Nephron progenitor cell (in vitro differentiated cells): ENCODE measurements at regions not wholly inside any gene's neighbourhood (a gene's known extent, or its start where the extent isn't known, plus 50 kb on each side); places are given as distances from the start of the nearest gene placed in this dataset.
A peak's percentile ranks its signal among the peaks of the same experiment; 100 is the strongest.

Source experiments
- DNase-seq: peaks from one replicate; pipeline ENCODE4 v3.0.0; 2021
- H3K27ac Mint-ChIP-seq: 2 replicates; pipeline ENCODE4 v1.8.0; 2021; ENCODE audit warnings: mild to moderate bottlenecking, moderate library complexity, mixed read lengths
- H3K27me3 Mint-ChIP-seq: 2 replicates; pipeline ENCODE4 v1.8.0; 2021; ENCODE audit warnings: mild to moderate bottlenecking, low read depth, mixed read lengths; ENCODE audit not compliant: poor library complexity
- H3K36me3 Mint-ChIP-seq: 2 replicates; pipeline ENCODE4 v1.8.0; 2021; ENCODE audit warnings: low read depth, mixed read lengths
- H3K4me1 Mint-ChIP-seq: 2 replicates; pipeline ENCODE4 v1.8.0; 2021; ENCODE audit warnings: mixed read lengths
- H3K4me3 Mint-ChIP-seq: 2 replicates; pipeline ENCODE4 v1.8.0; 2021; ENCODE audit warnings: mild to moderate bottlenecking, moderate library complexity, mixed read lengths
- H3K9me3 Mint-ChIP-seq: 2 replicates; pipeline ENCODE4 v1.8.0; 2021; ENCODE audit warnings: mild to moderate bottlenecking, moderate library complexity, mixed read lengths
- TF ChIP-seq, protein P1 (sequence below): fragments of 200-600 bp; sonication (generic); IDR thresholded peaks from 2 replicates; pipeline ENCODE4 v1.5.0; 2021; ENCODE audit warnings: antibody characterized with exemption

- H3K27me3 Mint-ChIP-seq = peaks cover 7% of the 10 kb centered on the region
- H3K36me3 Mint-ChIP-seq = no peaks in the 10 kb centered on the region
- H3K27ac Mint-ChIP-seq = peak overlapping the region; percentile 90
- TF ChIP-seq, protein P1, sequence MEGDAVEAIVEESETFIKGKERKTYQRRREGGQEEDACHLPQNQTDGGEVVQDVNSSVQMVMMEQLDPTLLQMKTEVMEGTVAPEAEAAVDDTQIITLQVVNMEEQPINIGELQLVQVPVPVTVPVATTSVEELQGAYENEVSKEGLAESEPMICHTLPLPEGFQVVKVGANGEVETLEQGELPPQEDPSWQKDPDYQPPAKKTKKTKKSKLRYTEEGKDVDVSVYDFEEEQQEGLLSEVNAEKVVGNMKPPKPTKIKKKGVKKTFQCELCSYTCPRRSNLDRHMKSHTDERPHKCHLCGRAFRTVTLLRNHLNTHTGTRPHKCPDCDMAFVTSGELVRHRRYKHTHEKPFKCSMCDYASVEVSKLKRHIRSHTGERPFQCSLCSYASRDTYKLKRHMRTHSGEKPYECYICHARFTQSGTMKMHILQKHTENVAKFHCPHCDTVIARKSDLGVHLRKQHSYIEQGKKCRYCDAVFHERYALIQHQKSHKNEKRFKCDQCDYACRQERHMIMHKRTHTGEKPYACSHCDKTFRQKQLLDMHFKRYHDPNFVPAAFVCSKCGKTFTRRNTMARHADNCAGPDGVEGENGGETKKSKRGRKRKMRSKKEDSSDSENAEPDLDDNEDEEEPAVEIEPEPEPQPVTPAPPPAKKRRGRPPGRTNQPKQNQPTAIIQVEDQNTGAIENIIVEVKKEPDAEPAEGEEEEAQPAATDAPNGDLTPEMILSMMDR = no peak
- H3K9me3 Mint-ChIP-seq = no peaks in the 10 kb centered on the region
- no peak overlapping the region for H3K4me3 Mint-ChIP-seq
- no peak for DNase-seq
- H3K4me1 Mint-ChIP-seq = peaks cover 94% of the 10 kb centered on the region
These were observed 199.9 kb upstream of the PWP1 start for GRCh38 chr12:107485731-107486130.

DNA sequence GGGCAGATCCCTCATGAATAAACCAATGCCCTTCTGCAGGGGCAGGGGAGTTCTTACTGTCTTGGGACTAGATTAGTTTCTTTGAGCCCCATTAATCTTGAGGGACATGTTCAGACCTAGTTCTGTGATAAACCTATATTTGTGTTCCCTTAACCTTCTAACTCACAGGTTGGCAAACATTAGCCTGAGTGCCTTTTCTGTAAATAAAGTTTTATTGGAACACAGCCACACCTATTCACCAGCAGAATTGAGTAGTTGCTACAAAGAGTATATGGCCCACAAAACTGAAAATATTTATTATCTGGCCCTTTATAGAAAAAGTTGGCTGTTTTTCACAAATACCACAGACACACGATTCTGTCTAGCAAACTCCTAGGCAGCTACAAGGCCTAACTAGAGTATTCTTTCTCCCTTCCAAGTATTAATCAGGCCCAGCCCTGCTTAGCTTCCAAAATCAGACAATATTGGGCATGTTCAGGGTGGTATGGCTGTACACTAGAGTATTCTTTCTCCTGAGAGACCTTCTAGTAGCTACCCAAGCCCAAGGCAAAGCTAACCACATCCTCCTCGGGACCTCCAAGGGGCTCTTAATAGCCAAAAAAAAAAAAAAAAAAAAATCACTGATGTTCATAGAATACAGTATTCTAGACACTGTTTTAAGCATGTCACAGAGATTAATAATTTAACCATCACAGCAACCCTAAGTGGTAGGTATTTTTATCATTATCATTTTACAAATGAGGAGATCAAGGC, 199.3 kb upstream of the PWP1 start:
- Mint-ChIP-seq H3K4me3 (no peak overlapping the region), H3K27me3 (peaks cover 7% of the 10 kb centered on the region), H3K9me3 (no peaks in the 10 kb centered on the region)

GRCh38 chr12:107487011-107487680, 198.5 kb upstream of the PWP1 start:
- Mint-ChIP-seq H3K9me3 (no peaks in the 10 kb centered on the region), H3K27me3 (peaks cover 3% of the 10 kb centered on the region)

More for the DNA sequence above, 199.3 kb upstream of the PWP1 start:
- Mint-ChIP-seq H3K4me1 (peaks cover 94% of the 10 kb centered on the region), H3K36me3 (no peaks in the 10 kb centered on the region), H3K27ac (peak overlapping the region; percentile 91)
- no peak for DNase-seq
- TF ChIP-seq, protein P1 = no peak

DNA sequence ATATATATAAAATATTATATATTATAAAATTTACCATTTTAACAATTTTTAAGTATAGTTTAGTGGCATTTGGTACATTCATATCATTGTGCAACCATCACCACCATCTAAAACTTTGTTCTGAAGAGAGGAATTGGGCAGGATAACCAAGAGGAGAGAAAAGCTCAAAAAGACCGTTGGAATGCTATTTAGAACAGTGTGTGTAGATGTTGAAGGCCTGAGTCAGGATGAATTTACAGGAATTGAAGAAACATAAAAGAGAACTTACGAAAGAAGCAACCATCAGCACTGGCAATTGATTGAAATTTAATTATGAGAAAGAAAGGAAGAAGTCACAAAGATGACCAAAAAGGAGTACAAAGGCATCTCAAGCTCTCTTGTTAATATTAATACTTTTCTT, 196.9 kb upstream of the PWP1 start:
- Mint-ChIP-seq H3K27ac (peak overlapping the region; percentile 60), H3K36me3 (no peaks in the 10 kb centered on the region), H3K27me3 (peaks cover 7% of the 10 kb centered on the region), H3K9me3 (no peaks in the 10 kb centered on the region), H3K4me3 (no peak overlapping the region), H3K4me1 (peaks cover 95% of the 10 kb centered on the region)
- TF ChIP-seq, protein P1 = no peak
- DNase-seq = no peak

More at GRCh38 chr12:107487011-107487680, 198.5 kb upstream of the PWP1 start:
- H3K27ac Mint-ChIP-seq = no peak overlapping the region
- TF ChIP-seq, protein P1 = no peak
- H3K4me1 Mint-ChIP-seq = peaks cover 94% of the 10 kb centered on the region
- H3K4me3 Mint-ChIP-seq = no peak overlapping the region
- no peak for DNase-seq
- no peaks in the 10 kb centered on the region for H3K36me3 Mint-ChIP-seq

GRCh38 chr12:107490010-107490409, 195.6 kb upstream of the PWP1 start:
- Mint-ChIP-seq H3K4me3 (no peak overlapping the region), H3K9me3 (no peaks in the 10 kb centered on the region), H3K27ac (peak overlapping the region; percentile 17), H3K4me1 (peaks cover 95% of the 10 kb centered on the region), H3K36me3 (no peaks in the 10 kb centered on the region), H3K27me3 (peaks cover 8% of the 10 kb centered on the region)
- no peak for DNase-seq
- TF ChIP-seq, protein P1 = no peak
